ENCODE measurements at regions not wholly inside any gene's neighbourhood (a gene's known extent, or its start where the extent isn't known, plus 50 kb on each side); places are given as distances from the start of the nearest gene placed in this dataset.
A peak's percentile ranks its signal among the peaks of the same experiment; 100 is the strongest.

DNA sequence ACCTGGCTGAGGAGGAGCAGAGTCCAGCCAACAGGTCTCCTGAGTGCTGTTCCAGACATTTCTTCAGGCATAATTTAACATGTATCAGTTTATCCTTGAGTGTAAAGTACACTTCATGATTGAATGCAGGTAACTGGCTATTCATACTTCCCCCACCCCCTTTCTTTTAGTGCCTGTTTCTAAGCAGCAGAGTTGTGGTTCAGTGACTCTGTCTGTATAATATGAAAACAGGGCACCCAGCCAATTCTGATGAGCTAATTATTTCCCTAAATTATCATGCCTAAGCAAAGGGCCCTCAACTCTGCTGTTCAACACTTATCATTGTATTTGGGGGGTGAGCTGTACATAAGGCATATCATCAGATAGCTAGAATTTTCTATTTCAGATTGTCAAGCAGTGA lies 51.9 kb upstream of the ZSWIM6 start:
- TF ChIP-seq, protein P1, sequence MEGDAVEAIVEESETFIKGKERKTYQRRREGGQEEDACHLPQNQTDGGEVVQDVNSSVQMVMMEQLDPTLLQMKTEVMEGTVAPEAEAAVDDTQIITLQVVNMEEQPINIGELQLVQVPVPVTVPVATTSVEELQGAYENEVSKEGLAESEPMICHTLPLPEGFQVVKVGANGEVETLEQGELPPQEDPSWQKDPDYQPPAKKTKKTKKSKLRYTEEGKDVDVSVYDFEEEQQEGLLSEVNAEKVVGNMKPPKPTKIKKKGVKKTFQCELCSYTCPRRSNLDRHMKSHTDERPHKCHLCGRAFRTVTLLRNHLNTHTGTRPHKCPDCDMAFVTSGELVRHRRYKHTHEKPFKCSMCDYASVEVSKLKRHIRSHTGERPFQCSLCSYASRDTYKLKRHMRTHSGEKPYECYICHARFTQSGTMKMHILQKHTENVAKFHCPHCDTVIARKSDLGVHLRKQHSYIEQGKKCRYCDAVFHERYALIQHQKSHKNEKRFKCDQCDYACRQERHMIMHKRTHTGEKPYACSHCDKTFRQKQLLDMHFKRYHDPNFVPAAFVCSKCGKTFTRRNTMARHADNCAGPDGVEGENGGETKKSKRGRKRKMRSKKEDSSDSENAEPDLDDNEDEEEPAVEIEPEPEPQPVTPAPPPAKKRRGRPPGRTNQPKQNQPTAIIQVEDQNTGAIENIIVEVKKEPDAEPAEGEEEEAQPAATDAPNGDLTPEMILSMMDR (IDR thresholded peaks at IDR 0.05), result no peak
- TF ChIP-seq EP300 (IDR thresholded peaks at IDR 0.05), result no peak
- TF ChIP-seq POLR2AphosphoS5 (IDR thresholded peaks at IDR 0.05), result no peak
- ATAC-seq (ENCODE audit: low FRiP score in 2 of 2) (peak; percentile 19 to 50), DNase-seq (peak in 1 of 2 donors; percentile 40)
- Histone ChIP-seq H3K36me3 (no peaks in the 10 kb centered on the region), H3K27me3 (no peaks in the 10 kb centered on the region), H3K27ac (peak overlapping the region in 2 of 4 donors; percentile 4 to 42), H3K4me3 (no peak overlapping the region), H3K4me1 (peaks cover 24 to 40% (median 32%) of the 10 kb centered on the region in 4 donors), H3K9me3 (no peaks in the 10 kb centered on the region)

- Histone ChIP-seq H3K4me1 (peaks cover 22 to 35% (median 26%) of the 10 kb centered on the region in 4 donors), H3K27me3 (no peaks in the 10 kb centered on the region), H3K27ac (peak overlapping the region in 1 of 4 donors; percentile 42), H3K9me3 (no peaks in the 10 kb centered on the region), H3K36me3 (no peaks in the 10 kb centered on the region), H3K4me3 (no peak overlapping the region)
- DNase-seq (peak in 1 of 2 donors; percentile 47), ATAC-seq (ENCODE audit: low FRiP score in 2 of 2) (no peak)
- no peak for TF ChIP-seq EP300 (IDR thresholded peaks at IDR 0.05)
- TF ChIP-seq POLR2AphosphoS5 (IDR thresholded peaks at IDR 0.05), result no peak
- TF ChIP-seq, protein P1 (IDR thresholded peaks at IDR 0.05), result no peak
- no peak for TF ChIP-seq POLR2A (IDR thresholded peaks at IDR 0.05)
- 24 to 36% methylated on average over 2 of the region's 2 CpGs for WGBS, 2 donors
These were observed 51.2 kb upstream of the ZSWIM6 start for GRCh38 chr5:61280761-61281427.

GRCh38 chr5:61281686-61282085 lies 50.4 kb upstream of the ZSWIM6 start:
- TF ChIP-seq POLR2A (IDR thresholded peaks at IDR 0.05), result no peak
- no peak for TF ChIP-seq POLR2AphosphoS5 (IDR thresholded peaks at IDR 0.05)
- TF ChIP-seq, protein P1 (IDR thresholded peaks at IDR 0.05), result no peak
- no peak for TF ChIP-seq EP300 (IDR thresholded peaks at IDR 0.05)
- 90 to 95% methylated on average over 1 of the region's 1 CpG for WGBS, 2 donors
- H3K27me3 ChIP-seq, result no peaks in the 10 kb centered on the region
- ATAC-seq (ENCODE audit: low FRiP score in 2 of 2) (no peak), DNase-seq (no peak)
- H3K27ac ChIP-seq, result no peak overlapping the region
- H3K4me3 ChIP-seq, result no peak overlapping the region
- H3K4me1 ChIP-seq, result peaks cover 19 to 27% (median 21%) of the 10 kb centered on the region in 4 donors
- no peaks in the 10 kb centered on the region for H3K9me3 ChIP-seq
- no peaks in the 10 kb centered on the region for H3K36me3 ChIP-seq
